ENCODE measurements at regions not wholly inside any gene's neighbourhood (a gene's known extent, or its start where the extent isn't known, plus 50 kb on each side); places are given as distances from the start of the nearest gene placed in this dataset.

- Histone ChIP-seq H3K9me3 (ENCODE audit: control insufficient read depth, low read length) (no peaks in the 10 kb centered on the region), H3K4me1 (ENCODE audit: control insufficient read depth, insufficient read depth, low read length, poor library complexity, severe bottlenecking) (peaks cover 37% of the 10 kb centered on the region), H3K4me3 (ENCODE audit: extremely low read depth, insufficient read depth, low read length, poor library complexity, severe bottlenecking) (no peak overlapping the region), H3K27ac (ENCODE audit: low read depth, low read length, severe bottlenecking) (no peak overlapping the region), H3K36me3 (ENCODE audit: control insufficient read depth, insufficient read depth, low read length) (no peaks in the 10 kb centered on the region)
These were observed 83.7 kb downstream of the TNFSF18 start for GRCh38 chr1:172966844-172967540.

DNA sequence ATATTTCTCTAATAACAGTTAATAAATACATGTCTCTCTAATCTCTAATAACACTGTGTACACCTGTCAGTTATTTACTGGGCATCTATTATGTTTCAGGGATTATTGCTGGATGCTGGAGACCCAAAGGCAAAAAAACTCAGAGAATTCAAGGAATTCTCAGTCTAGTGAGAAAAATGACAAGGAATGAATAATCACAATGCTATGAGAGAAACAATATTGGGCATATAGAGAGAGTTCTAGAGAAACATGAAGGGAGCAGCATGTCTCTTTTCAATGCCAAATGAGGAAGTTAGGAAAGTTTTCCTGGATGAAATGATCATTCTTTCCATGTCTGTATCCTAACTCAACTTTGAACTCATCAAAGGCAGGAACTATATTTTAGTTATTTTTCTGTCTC is 82.8 kb downstream of the TNFSF18 start:
- no peaks in the 10 kb centered on the region for H3K9me3 ChIP-seq (ENCODE audit: control insufficient read depth, low read length)
- H3K4me1 ChIP-seq (ENCODE audit: control insufficient read depth, insufficient read depth, low read length, poor library complexity, severe bottlenecking) = peaks cover 37% of the 10 kb centered on the region
- no peaks in the 10 kb centered on the region for H3K36me3 ChIP-seq (ENCODE audit: control insufficient read depth, insufficient read depth, low read length)
- peak overlapping the region; percentile 6 for H3K27ac ChIP-seq (ENCODE audit: low read depth, low read length, severe bottlenecking)
- no peak overlapping the region for H3K4me3 ChIP-seq (ENCODE audit: extremely low read depth, insufficient read depth, low read length, poor library complexity, severe bottlenecking)

DNA sequence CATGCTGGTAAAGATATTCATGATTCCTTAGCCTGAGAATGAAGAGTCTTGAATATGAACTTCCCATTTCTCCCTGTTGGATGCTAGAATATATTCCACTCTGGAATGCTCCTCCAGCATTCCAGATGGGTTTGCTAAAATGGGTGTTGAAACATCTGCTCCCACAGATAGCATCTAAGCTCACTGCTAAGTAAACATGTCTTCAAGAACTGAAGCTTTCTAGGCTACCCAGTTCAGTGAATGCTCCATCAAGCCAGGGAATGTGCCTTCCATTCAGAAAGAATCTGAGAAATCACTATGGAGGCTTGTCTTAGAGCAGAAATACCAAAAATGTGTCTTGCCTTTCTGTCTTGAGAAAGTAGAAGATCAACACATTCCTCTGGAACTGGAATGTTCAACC is 81.1 kb downstream of the TNFSF18 start:
- Histone ChIP-seq H3K36me3 (ENCODE audit: control insufficient read depth, insufficient read depth, low read length) (no peaks in the 10 kb centered on the region), H3K9me3 (ENCODE audit: control insufficient read depth, low read length) (no peaks in the 10 kb centered on the region), H3K4me3 (ENCODE audit: extremely low read depth, insufficient read depth, low read length, poor library complexity, severe bottlenecking) (no peak overlapping the region), H3K27ac (ENCODE audit: low read depth, low read length, severe bottlenecking) (peak overlapping the region; percentile 91), H3K4me1 (ENCODE audit: control insufficient read depth, insufficient read depth, low read length, poor library complexity, severe bottlenecking) (peaks cover 37% of the 10 kb centered on the region)

DNA sequence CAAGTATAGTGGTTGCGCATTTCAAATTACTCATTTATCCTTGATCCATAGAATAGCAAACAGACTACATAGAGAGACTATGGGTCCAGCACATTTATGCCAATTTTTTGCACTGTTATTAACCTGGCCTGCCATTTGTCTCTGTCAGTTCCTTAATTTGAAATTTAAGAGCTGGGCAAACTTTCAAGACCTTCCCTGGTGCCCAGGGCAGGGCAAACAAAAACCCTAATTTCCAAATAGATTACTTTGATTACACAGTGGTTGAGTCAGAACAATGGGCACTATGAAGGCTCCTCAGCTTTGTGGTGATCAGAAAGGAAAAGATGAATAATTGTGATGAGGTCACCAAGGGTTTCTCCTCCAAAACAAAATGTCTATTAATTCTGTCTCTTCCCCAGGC is 80.6 kb downstream of the TNFSF18 start:
- WGBS, 2 experiments (ENCODE audit: insufficient coverage in 2 of 2) = 75% methylated on average over 1 of the region's 1 CpG; no CpG with 5 or more reads in 1 of the 2 experiments
- H3K27ac ChIP-seq (ENCODE audit: low read depth, low read length, severe bottlenecking) = peak overlapping the region; percentile 91
- H3K9me3 ChIP-seq (ENCODE audit: control insufficient read depth, low read length) = no peaks in the 10 kb centered on the region

DNA sequence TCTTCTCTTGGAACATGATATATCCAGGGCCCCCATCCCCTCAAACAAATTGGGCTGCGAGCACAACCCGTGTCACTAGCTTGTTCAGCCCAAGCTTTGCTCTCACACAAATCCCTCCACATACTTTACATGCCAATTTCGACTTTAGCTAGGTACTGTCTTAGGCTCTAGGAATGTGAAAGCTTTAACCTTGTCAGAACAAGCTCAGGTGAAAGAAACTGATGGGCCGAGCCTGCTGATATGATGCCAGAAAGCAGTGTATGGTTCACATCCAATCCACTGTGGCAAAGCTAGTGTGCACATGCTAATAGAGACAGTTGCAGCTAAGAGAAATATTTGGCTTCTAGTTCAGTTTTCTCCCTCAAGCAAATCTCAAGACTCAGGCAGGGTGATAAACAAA is 79.5 kb downstream of the TNFSF18 start:
- no peak overlapping the region for H3K4me3 ChIP-seq (ENCODE audit: extremely low read depth, insufficient read depth, low read length, poor library complexity, severe bottlenecking)
- no peak overlapping the region for H3K27ac ChIP-seq (ENCODE audit: low read depth, low read length, severe bottlenecking)
- 80 to 83% methylated on average over 2 to 4 of the region's 4 CpGs for WGBS, 2 experiments (ENCODE audit: insufficient coverage in 2 of 2)
- no peaks in the 10 kb centered on the region for H3K36me3 ChIP-seq (ENCODE audit: control insufficient read depth, insufficient read depth, low read length)
- H3K4me1 ChIP-seq (ENCODE audit: control insufficient read depth, insufficient read depth, low read length, poor library complexity, severe bottlenecking) = peaks cover 37% of the 10 kb centered on the region
- H3K9me3 ChIP-seq (ENCODE audit: control insufficient read depth, low read length) = no peaks in the 10 kb centered on the region

More for the DNA sequence above, 80.6 kb downstream of the TNFSF18 start:
- H3K4me3 ChIP-seq (ENCODE audit: extremely low read depth, insufficient read depth, low read length, poor library complexity, severe bottlenecking) = no peak overlapping the region
- no peaks in the 10 kb centered on the region for H3K36me3 ChIP-seq (ENCODE audit: control insufficient read depth, insufficient read depth, low read length)
- peaks cover 37% of the 10 kb centered on the region for H3K4me1 ChIP-seq (ENCODE audit: control insufficient read depth, insufficient read depth, low read length, poor library complexity, severe bottlenecking)

GRCh38 chr1:172972258-172972657 is 78.5 kb downstream of the TNFSF18 start:
- Histone ChIP-seq H3K9me3 (ENCODE audit: control insufficient read depth, low read length) (no peaks in the 10 kb centered on the region), H3K27ac (ENCODE audit: low read depth, low read length, severe bottlenecking) (no peak overlapping the region), H3K4me3 (ENCODE audit: extremely low read depth, insufficient read depth, low read length, poor library complexity, severe bottlenecking) (no peak overlapping the region), H3K36me3 (ENCODE audit: control insufficient read depth, insufficient read depth, low read length) (no peaks in the 10 kb centered on the region), H3K4me1 (ENCODE audit: control insufficient read depth, insufficient read depth, low read length, poor library complexity, severe bottlenecking) (peaks cover 36% of the 10 kb centered on the region)
- 83 to 91% methylated on average over 1 of the region's 2 CpGs for WGBS, 2 experiments (ENCODE audit: insufficient coverage in 2 of 2)

DNA sequence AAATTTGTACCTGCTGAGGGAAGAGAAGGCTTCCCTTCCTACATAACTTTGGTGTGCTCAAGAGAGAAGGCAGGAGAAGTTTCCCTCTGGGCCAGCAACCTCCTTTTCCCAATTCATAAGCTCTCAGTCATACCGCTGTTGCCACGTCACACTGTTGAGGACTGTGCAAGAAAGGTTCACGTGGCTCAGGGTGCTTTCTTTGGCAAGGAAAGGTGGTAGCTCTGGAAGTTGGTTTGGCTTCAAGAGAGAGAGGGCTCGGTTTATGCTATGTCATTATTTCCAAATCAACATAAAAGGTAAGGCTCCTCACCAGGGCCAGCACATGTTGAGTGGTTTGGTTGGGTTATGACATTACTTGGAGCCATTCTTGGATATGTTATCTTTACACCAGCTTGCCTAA is 77.3 kb downstream of the TNFSF18 start:
- Histone ChIP-seq H3K36me3 (ENCODE audit: control insufficient read depth, insufficient read depth, low read length) (no peaks in the 10 kb centered on the region), H3K27ac (ENCODE audit: low read depth, low read length, severe bottlenecking) (no peak overlapping the region), H3K9me3 (ENCODE audit: control insufficient read depth, low read length) (no peaks in the 10 kb centered on the region), H3K4me1 (ENCODE audit: control insufficient read depth, insufficient read depth, low read length, poor library complexity, severe bottlenecking) (peaks cover 30% of the 10 kb centered on the region), H3K4me3 (ENCODE audit: extremely low read depth, insufficient read depth, low read length, poor library complexity, severe bottlenecking) (no peak overlapping the region)
- no CpG with 5 or more reads among the region's 4 CpGs for WGBS, 2 experiments (ENCODE audit: insufficient coverage in 2 of 2)

GRCh38 chr1:172976222-172977041 is 74.3 kb downstream of the TNFSF18 start:
- Histone ChIP-seq H3K4me1 (ENCODE audit: control insufficient read depth, insufficient read depth, low read length, poor library complexity, severe bottlenecking) (peaks cover 4% of the 10 kb centered on the region), H3K4me3 (ENCODE audit: extremely low read depth, insufficient read depth, low read length, poor library complexity, severe bottlenecking) (no peak overlapping the region), H3K9me3 (ENCODE audit: control insufficient read depth, low read length) (no peaks in the 10 kb centered on the region), H3K36me3 (ENCODE audit: control insufficient read depth, insufficient read depth, low read length) (no peaks in the 10 kb centered on the region), H3K27ac (ENCODE audit: low read depth, low read length, severe bottlenecking) (no peak overlapping the region)
- WGBS, 2 experiments (ENCODE audit: insufficient coverage in 2 of 2) = 73 to 100% methylated on average over 1 to 2 of the region's 2 CpGs

- Histone ChIP-seq H3K9me3 (ENCODE audit: control insufficient read depth, low read length) (no peaks in the 10 kb centered on the region), H3K4me3 (ENCODE audit: extremely low read depth, insufficient read depth, low read length, poor library complexity, severe bottlenecking) (no peak overlapping the region), H3K4me1 (ENCODE audit: control insufficient read depth, insufficient read depth, low read length, poor library complexity, severe bottlenecking) (no peaks in the 10 kb centered on the region), H3K27ac (ENCODE audit: low read depth, low read length, severe bottlenecking) (no peak overlapping the region), H3K36me3 (ENCODE audit: control insufficient read depth, insufficient read depth, low read length) (no peaks in the 10 kb centered on the region)
- no CpG with 5 or more reads among the region's 5 CpGs for WGBS, 2 experiments (ENCODE audit: insufficient coverage in 2 of 2)
These were observed 73.3 kb downstream of the TNFSF18 start for GRCh38 chr1:172977296-172978017.

- Histone ChIP-seq H3K36me3 (ENCODE audit: control insufficient read depth, insufficient read depth, low read length) (no peaks in the 10 kb centered on the region), H3K4me3 (ENCODE audit: extremely low read depth, insufficient read depth, low read length, poor library complexity, severe bottlenecking) (no peak overlapping the region), H3K4me1 (ENCODE audit: control insufficient read depth, insufficient read depth, low read length, poor library complexity, severe bottlenecking) (no peaks in the 10 kb centered on the region), H3K9me3 (ENCODE audit: control insufficient read depth, low read length) (no peaks in the 10 kb centered on the region), H3K27ac (ENCODE audit: low read depth, low read length, severe bottlenecking) (no peak overlapping the region)
- 85 to 100% methylated on average over 1 of the region's 3 CpGs for WGBS, 2 experiments (ENCODE audit: insufficient coverage in 2 of 2)
These were observed 72.1 kb downstream of the TNFSF18 start for GRCh38 chr1:172978595-172978994.

Data from mesodermal cell (in vitro differentiated cells).